ENCODE measurements at regions not wholly inside any gene's neighbourhood (a gene's known extent, or its start where the extent isn't known, plus 50 kb on each side); places are given as distances from the start of the nearest gene placed in this dataset.

GRCh38 chr3:118597184-118597583 lies 437.5 kb downstream of the IGSF11 start:
- no peaks in the 10 kb centered on the region for H3K27me3 ChIP-seq (ENCODE audit: control insufficient read depth in 3 of 3, insufficient read depth in 3 of 3, low read length in 2 of 3)
- H3K27ac ChIP-seq (ENCODE audit: low read depth in 1 of 2, low read length in 1 of 2): no peak overlapping the region
- no peak overlapping the region for H3K4me3 ChIP-seq
- H3K9me3 ChIP-seq (ENCODE audit: control insufficient read depth in 4 of 4, insufficient read depth in 3 of 4, low read length in 3 of 4): peaks cover 0 to 4% (median 1%) of the 10 kb centered on the region in 4 donors
- no peaks in the 10 kb centered on the region for H3K4me1 ChIP-seq (ENCODE audit: control insufficient read depth in 5 of 5, insufficient read depth in 5 of 5, low read length in 5 of 5)
- no peak overlapping the region for H3K9ac ChIP-seq (ENCODE audit: insufficient read depth in 1 of 2, low read length in 2 of 2)
- TF ChIP-seq CTCF (IDR thresholded peaks at IDR 0.05; ENCODE audit: control extremely low read depth, extremely low read depth): no peak
- no peaks in the 10 kb centered on the region for H3K36me3 ChIP-seq (ENCODE audit: control insufficient read depth in 4 of 4, insufficient read depth in 4 of 4, low read length in 4 of 4)
- ATAC-seq (ENCODE audit: insufficient read depth, low FRiP score) (no peak), DNase-seq (no peak)

- no peak overlapping the region for H3K9ac ChIP-seq (ENCODE audit: insufficient read depth in 1 of 2, low read length in 2 of 2)
- no peak for TF ChIP-seq CTCF (IDR thresholded peaks at IDR 0.05; ENCODE audit: control extremely low read depth, extremely low read depth)
- no peaks in the 10 kb centered on the region for H3K4me1 ChIP-seq (ENCODE audit: control insufficient read depth in 5 of 5, insufficient read depth in 5 of 5, low read length in 5 of 5)
- ATAC-seq (ENCODE audit: insufficient read depth, low FRiP score) (no peak), DNase-seq (no peak)
- peaks cover 0 to 13% (median 2%) of the 10 kb centered on the region in 4 donors for H3K9me3 ChIP-seq (ENCODE audit: control insufficient read depth in 4 of 4, insufficient read depth in 3 of 4, low read length in 3 of 4)
- no peak overlapping the region for H3K27ac ChIP-seq (ENCODE audit: low read depth in 1 of 2, low read length in 1 of 2)
- 89 to 90% methylated on average over 5 of the region's 5 CpGs for WGBS, 2 donors
- H3K4me3 ChIP-seq: no peak overlapping the region
- no peaks in the 10 kb centered on the region for H3K27me3 ChIP-seq (ENCODE audit: control insufficient read depth in 3 of 3, insufficient read depth in 3 of 3, low read length in 2 of 3)
- H3K36me3 ChIP-seq (ENCODE audit: control insufficient read depth in 4 of 4, insufficient read depth in 4 of 4, low read length in 4 of 4): no peaks in the 10 kb centered on the region
Measured at GRCh38 chr3:118607915-118608820, 426.5 kb downstream of the IGSF11 start.

GRCh38 chr3:118618247-118619040 lies 416.2 kb downstream of the IGSF11 start:
- ATAC-seq (ENCODE audit: insufficient read depth, low FRiP score) (no peak), DNase-seq (no peak)
- 20 to 22% methylated on average over 3 of the region's 3 CpGs for WGBS, 2 donors
- no peak for TF ChIP-seq CTCF (IDR thresholded peaks at IDR 0.05; ENCODE audit: control extremely low read depth, extremely low read depth)
- H3K27me3 ChIP-seq (ENCODE audit: control insufficient read depth in 3 of 3, insufficient read depth in 3 of 3, low read length in 2 of 3): no peaks in the 10 kb centered on the region
- no peak overlapping the region for H3K4me3 ChIP-seq
- H3K36me3 ChIP-seq (ENCODE audit: control insufficient read depth in 4 of 4, insufficient read depth in 4 of 4, low read length in 4 of 4): no peaks in the 10 kb centered on the region
- H3K9me3 ChIP-seq (ENCODE audit: control insufficient read depth in 4 of 4, insufficient read depth in 3 of 4, low read length in 3 of 4): no peaks in the 10 kb centered on the region
- no peaks in the 10 kb centered on the region for H3K4me1 ChIP-seq (ENCODE audit: control insufficient read depth in 5 of 5, insufficient read depth in 5 of 5, low read length in 5 of 5)
- no peak overlapping the region for H3K27ac ChIP-seq (ENCODE audit: low read depth in 1 of 2, low read length in 1 of 2)
- H3K9ac ChIP-seq (ENCODE audit: insufficient read depth in 1 of 2, low read length in 2 of 2): no peak overlapping the region
